HepG2 (cell line): ENCODE measurements at regions not wholly inside any gene's neighbourhood (a gene's known extent, or its start where the extent isn't known, plus 50 kb on each side); places are given as distances from the start of the nearest gene placed in this dataset.

ENCODE experiments used
- ATAC-seq: fragments of 200-7000 bp; cut with Tn5 transposase; 3 replicates; pipeline ENCODE4 v1.9.1; 2020; ENCODE audit warnings: mild to moderate bottlenecking, moderate library complexity
- BruUV-seq: library from RNA; stranded (reverse); fragments of 400-500 nt; replicated peaks from 2 replicates; lab custom pipeline; 2021; lab: Mats Ljungman, UMichigan
- CTCF ChIA-PET: fragments of 300-600 bp; formaldehyde crosslinking; extraction: SDS; loops from one replicate; lab custom pipeline; 2021; ENCODE audit warnings: low total read pairs, inconsistent platforms, low intra/inter-chr PET ratio; lab: Yijun Ruan, JAX
- POLR2A ChIA-PET: fragments of 350-600 bp; sonication (Branson Sonifier 250); formaldehyde crosslinking; loops from one replicate; lab custom pipeline; 2020; ENCODE audit warnings: antibody characterized with exemption, inconsistent platforms; lab: Yijun Ruan, JAX
- DNase-seq: peaks from one replicate; pipeline ENCODE4 v3.0.0-alpha.2; 2015; ENCODE audit warnings: low spot score
- FAIRE-seq: peaks from 3 replicates; lab custom pipeline; 2011; peaks lifted over from hg19 to GRCh38; lab: Jason Lieb, UNC
- H2AFZ ChIP-seq: one replicate; pipeline ENCODE4 v1.6.1; 2011; ENCODE audit warnings: low read length, inconsistent platforms
- H3K27ac ChIP-seq: fragments of 300-600 bp; 3 replicates; pipeline ENCODE4 v1.8.0; 2011; ENCODE audit warnings: mixed run types, mild to moderate bottlenecking, mixed read lengths, low read length, inconsistent platforms; ENCODE audit not compliant: insufficient read depth; ENCODE audit errors: extremely low read length
- H3K27me3 ChIP-seq, 2 experiments: fragments of 200-600 bp in 1 of 2; 2 replicates in 1 of 2; 3 replicates in 1 of 2; pipeline versions ENCODE4 v1.6.0 to v1.8.0; 2011; ENCODE audit warnings: low read length in 2 of 2, mild to moderate bottlenecking in 2 of 2, moderate library complexity in 2 of 2, inconsistent platforms in 1 of 2; ENCODE audit not compliant: insufficient read depth in 2 of 2, control insufficient read depth in 1 of 2
- H3K36me3 ChIP-seq, 2 experiments: fragments of 200-600 bp in 1 of 2; replicated peaks in 1 of 2; 2 replicates in 1 of 2; 3 replicates in 1 of 2; pipeline versions ENCODE4 v1.5.1 to v1.8.0; 2011; ENCODE audit warnings: low read length in 2 of 2, inconsistent platforms in 1 of 2; ENCODE audit not compliant: insufficient read depth in 2 of 2, control insufficient read depth in 1 of 2
- H3K4me1 ChIP-seq: 2 replicates; pipeline ENCODE4 v1.5.1; 2012; ENCODE audit warnings: low read length, inconsistent platforms; ENCODE audit not compliant: insufficient read depth
- H3K4me2 ChIP-seq: 2 replicates; pipeline ENCODE4 v1.6.0; 2011; ENCODE audit warnings: low read depth, low read length, inconsistent platforms
- H3K4me3 ChIP-seq, 3 experiments: fragments of 200-600 bp in 1 of 3; sonication (generic), shearing (Covaris generic) in 1 of 3; replicated peaks in 1 of 3; 2 replicates each; pipeline ENCODE4 v1.5.1; 2011 to 2016; ENCODE audit warnings: low read length in 3 of 3, inconsistent platforms in 2 of 3, low read depth in 2 of 3, mild to moderate bottlenecking in 2 of 3, control low read depth in 1 of 3, mixed read lengths in 1 of 3; ENCODE audit not compliant: insufficient read depth in 1 of 3
- H3K79me2 ChIP-seq: one replicate; pipeline ENCODE4 v1.6.1; 2011; ENCODE audit warnings: low read length, inconsistent platforms; ENCODE audit not compliant: insufficient read depth
- H3K9ac ChIP-seq: 2 replicates; pipeline ENCODE4 v1.6.0; 2011; ENCODE audit warnings: mild to moderate bottlenecking, low read depth, low read length, inconsistent platforms; ENCODE audit not compliant: insufficient read depth
- H3K9me3 ChIP-seq: 2 replicates; pipeline ENCODE4 v1.5.1; 2012; ENCODE audit warnings: mild to moderate bottlenecking, low read length
- H4K20me1 ChIP-seq: 2 replicates; pipeline ENCODE4 v1.6.0; 2011; ENCODE audit warnings: inconsistent platforms, mild to moderate bottlenecking, low read length, moderate library complexity; ENCODE audit not compliant: insufficient read depth
- AKAP8 ChIP-seq: sonication (generic); formaldehyde crosslinking; IDR thresholded peaks from 2 replicates; pipeline ENCODE4 v1.5.1; 2020; ENCODE audit warnings: mild to moderate bottlenecking, missing genetic modification reagents
- MIER2 ChIP-seq: IDR thresholded peaks from 2 replicates; pipeline ENCODE4 v1.6.1; 2016; ENCODE audit warnings: missing biosample characterization, missing genetic modification reagents
- SIN3A ChIP-seq: IDR thresholded peaks from 2 replicates; pipeline ENCODE4 v1.6.1; 2011; ENCODE audit warnings: low read depth, mild to moderate bottlenecking, control low read depth, low read length, borderline replicate concordance
- TBL1XR1 ChIP-seq: fragments of 150-350 bp; IDR thresholded peaks from 2 replicates; pipeline ENCODE4 v1.6.1; 2014; ENCODE audit warnings: borderline replicate concordance, low read length; ENCODE audit not compliant: partially characterized antibody
- U2AF1 ChIP-seq: fragments of 200-400 bp; formaldehyde crosslinking; optimal IDR thresholded peaks from 2 replicates; pipeline ENCODE3; 2017; ENCODE audit warnings: mild to moderate bottlenecking, low read depth, low read length
- ZFP41 ChIP-seq: sonication (generic); formaldehyde crosslinking; IDR thresholded peaks from 2 replicates; pipeline ENCODE4 v1.4.0; 2020; ENCODE audit warnings: mild to moderate bottlenecking, missing genetic modification reagents, borderline replicate concordance
- ZNF101 ChIP-seq: sonication (generic); formaldehyde crosslinking; IDR thresholded peaks from 2 replicates; pipeline ENCODE4 v1.4.0; 2020; ENCODE audit warnings: mild to moderate bottlenecking, low read depth, missing genetic modification reagents, borderline replicate concordance
- ZNF329 ChIP-seq: sonication (generic); formaldehyde crosslinking; IDR thresholded peaks from 2 replicates; pipeline ENCODE4 v1.9.0; 2021; ENCODE audit warnings: low read depth, mild to moderate bottlenecking, missing genetic modification reagents
- ZNF629 ChIP-seq: sonication (generic); formaldehyde crosslinking; conservative IDR thresholded peaks from 2 replicates; pipeline ENCODE4 v1.5.0; 2020; ENCODE audit warnings: missing genetic modification reagents
- WGBS: methylation state at CpG from one replicate; pipeline ENCODE4 v1.1.6; 2017; ENCODE audit warnings: low lambda C conversion rate; 5-methylcytosine and 5-hydroxymethylcytosine counted together
- in situ Hi-C: cut with HindIII; loops from 2 replicates; pipeline ENCODE4 v1.10.0; 2017; ENCODE audit warnings: low pct_unique_long_range_greater_than_20kb; ENCODE audit not compliant: extremely low pct_ligation_motif_present
- intact Hi-C: fragments of 100-400 bp; cut with micrococcal nuclease; formaldehyde crosslinking; loops from one replicate; pipeline ENCODE4 v1.10.0; 2022; ENCODE audit not compliant: unreplicated experiment
- TF ChIP-seq, protein P1 (sequence below): sonication (generic); formaldehyde crosslinking; IDR thresholded peaks from 2 replicates; pipeline ENCODE4 v1.4.0; 2020; ENCODE audit warnings: missing genetic modification reagents
- TF ChIP-seq, protein P2 (sequence below): sonication (generic); formaldehyde crosslinking; IDR thresholded peaks from 2 replicates; pipeline ENCODE4 v1.4.0; 2020; ENCODE audit warnings: missing genetic modification reagents, borderline replicate concordance
- TF ChIP-seq, protein P3 (sequence below): sonication (generic); formaldehyde crosslinking; IDR thresholded peaks from 2 replicates; pipeline ENCODE4 v1.4.0; 2020; ENCODE audit warnings: mild to moderate bottlenecking, missing genetic modification reagents

DNA sequence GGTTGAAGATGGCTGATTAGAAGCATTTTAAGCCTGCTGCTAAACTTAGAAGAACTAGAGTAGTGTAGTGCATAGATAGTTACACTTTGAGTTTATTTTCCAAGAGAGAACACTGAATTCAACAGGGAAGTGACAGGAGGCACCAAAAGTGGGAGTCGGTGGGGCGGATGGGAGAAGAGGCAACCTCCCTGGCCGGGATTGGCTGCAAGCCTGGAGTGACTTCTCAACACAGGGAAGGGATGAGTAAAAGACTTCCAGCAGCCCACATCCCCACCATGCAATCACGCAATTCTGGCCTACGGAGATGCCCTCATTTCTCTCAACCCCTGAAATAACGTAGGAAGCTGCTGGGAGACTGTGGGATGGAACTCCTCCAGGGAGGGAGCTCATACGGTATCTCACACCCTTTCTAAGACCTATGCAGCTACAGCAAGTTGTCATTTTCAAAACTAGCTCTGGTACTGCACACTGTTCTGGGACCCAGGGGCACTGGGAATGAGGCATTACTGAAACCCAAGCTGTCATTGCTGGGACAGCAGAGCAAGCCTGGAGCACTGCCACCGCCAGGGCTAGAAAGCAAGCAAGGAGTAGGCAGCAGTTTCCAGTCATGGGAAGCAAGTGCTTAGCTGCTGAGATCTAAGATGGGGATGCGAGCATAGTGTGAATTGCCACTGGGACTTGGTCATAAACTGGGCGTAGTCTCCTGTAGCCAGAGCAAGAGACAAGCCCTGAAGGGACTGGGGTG is 331.6 kb upstream of the PTGER4 start (continued):
- no peak for TF ChIP-seq AKAP8 (CRISPR knock-in tag)
- TF ChIP-seq U2AF1: no peak
- no peak for TF ChIP-seq ZNF101
- TF ChIP-seq, protein P1, sequence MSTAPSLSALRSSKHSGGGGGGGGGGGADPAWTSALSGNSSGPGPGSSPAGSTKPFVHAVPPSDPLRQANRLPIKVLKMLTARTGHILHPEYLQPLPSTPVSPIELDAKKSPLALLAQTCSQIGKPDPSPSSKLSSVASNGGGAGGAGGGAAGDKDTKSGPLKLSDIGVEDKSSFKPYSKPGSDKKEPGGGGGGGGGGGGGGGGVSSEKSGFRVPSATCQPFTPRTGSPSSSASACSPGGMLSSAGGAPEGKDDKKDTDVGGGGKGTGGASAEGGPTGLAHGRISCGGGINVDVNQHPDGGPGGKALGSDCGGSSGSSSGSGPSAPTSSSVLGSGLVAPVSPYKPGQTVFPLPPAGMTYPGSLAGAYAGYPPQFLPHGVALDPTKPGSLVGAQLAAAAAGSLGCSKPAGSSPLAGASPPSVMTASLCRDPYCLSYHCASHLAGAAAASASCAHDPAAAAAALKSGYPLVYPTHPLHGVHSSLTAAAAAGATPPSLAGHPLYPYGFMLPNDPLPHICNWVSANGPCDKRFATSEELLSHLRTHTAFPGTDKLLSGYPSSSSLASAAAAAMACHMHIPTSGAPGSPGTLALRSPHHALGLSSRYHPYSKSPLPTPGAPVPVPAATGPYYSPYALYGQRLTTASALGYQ: no peak
- no peak for TF ChIP-seq MIER2 (CRISPR knock-in tag)
- TF ChIP-seq, protein P2, sequence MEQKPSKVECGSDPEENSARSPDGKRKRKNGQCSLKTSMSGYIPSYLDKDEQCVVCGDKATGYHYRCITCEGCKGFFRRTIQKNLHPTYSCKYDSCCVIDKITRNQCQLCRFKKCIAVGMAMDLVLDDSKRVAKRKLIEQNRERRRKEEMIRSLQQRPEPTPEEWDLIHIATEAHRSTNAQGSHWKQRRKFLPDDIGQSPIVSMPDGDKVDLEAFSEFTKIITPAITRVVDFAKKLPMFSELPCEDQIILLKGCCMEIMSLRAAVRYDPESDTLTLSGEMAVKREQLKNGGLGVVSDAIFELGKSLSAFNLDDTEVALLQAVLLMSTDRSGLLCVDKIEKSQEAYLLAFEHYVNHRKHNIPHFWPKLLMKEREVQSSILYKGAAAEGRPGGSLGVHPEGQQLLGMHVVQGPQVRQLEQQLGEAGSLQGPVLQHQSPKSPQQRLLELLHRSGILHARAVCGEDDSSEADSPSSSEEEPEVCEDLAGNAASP: no peak
- no peak for TF ChIP-seq ZNF629 (CRISPR knock-in tag)
- TF ChIP-seq TBL1XR1: no peak
- no peak for TF ChIP-seq ZFP41 (CRISPR knock-in tag)
- TF ChIP-seq, all 625 proteins: peak for 0

- Histone ChIP-seq H3K9ac (no peak overlapping the region), H2AFZ (no peak overlapping the region), H3K4me3 (no peak overlapping the region), H3K4me2 (no peak overlapping the region), H3K4me1 (no peaks in the 10 kb centered on the region), H3K79me2 (no peaks in the 10 kb centered on the region), H3K9me3 (peaks cover 10% of the 10 kb centered on the region), H3K36me3 (no peaks in the 10 kb centered on the region), H3K27me3 (no peaks in the 10 kb centered on the region), H4K20me1 (no peaks in the 10 kb centered on the region), H3K27ac (no peak overlapping the region)
- DNase-seq (no peak), FAIRE-seq (no peak), ATAC-seq (no peak)
- ChIA-PET POLR2A (no interaction called here), CTCF (no interaction called here)
- BruUV-seq: no TSS peak
- WGBS: 0% methylated on average over 1 of the region's 1 CpG
- intact Hi-C loops: no loop called here
- in situ Hi-C loops: no loop called here
- TF ChIP-seq ZNF329 (CRISPR knock-in tag) (no peak), TBL1XR1 (no peak), SIN3A (no peak)
- TF ChIP-seq, protein P3, sequence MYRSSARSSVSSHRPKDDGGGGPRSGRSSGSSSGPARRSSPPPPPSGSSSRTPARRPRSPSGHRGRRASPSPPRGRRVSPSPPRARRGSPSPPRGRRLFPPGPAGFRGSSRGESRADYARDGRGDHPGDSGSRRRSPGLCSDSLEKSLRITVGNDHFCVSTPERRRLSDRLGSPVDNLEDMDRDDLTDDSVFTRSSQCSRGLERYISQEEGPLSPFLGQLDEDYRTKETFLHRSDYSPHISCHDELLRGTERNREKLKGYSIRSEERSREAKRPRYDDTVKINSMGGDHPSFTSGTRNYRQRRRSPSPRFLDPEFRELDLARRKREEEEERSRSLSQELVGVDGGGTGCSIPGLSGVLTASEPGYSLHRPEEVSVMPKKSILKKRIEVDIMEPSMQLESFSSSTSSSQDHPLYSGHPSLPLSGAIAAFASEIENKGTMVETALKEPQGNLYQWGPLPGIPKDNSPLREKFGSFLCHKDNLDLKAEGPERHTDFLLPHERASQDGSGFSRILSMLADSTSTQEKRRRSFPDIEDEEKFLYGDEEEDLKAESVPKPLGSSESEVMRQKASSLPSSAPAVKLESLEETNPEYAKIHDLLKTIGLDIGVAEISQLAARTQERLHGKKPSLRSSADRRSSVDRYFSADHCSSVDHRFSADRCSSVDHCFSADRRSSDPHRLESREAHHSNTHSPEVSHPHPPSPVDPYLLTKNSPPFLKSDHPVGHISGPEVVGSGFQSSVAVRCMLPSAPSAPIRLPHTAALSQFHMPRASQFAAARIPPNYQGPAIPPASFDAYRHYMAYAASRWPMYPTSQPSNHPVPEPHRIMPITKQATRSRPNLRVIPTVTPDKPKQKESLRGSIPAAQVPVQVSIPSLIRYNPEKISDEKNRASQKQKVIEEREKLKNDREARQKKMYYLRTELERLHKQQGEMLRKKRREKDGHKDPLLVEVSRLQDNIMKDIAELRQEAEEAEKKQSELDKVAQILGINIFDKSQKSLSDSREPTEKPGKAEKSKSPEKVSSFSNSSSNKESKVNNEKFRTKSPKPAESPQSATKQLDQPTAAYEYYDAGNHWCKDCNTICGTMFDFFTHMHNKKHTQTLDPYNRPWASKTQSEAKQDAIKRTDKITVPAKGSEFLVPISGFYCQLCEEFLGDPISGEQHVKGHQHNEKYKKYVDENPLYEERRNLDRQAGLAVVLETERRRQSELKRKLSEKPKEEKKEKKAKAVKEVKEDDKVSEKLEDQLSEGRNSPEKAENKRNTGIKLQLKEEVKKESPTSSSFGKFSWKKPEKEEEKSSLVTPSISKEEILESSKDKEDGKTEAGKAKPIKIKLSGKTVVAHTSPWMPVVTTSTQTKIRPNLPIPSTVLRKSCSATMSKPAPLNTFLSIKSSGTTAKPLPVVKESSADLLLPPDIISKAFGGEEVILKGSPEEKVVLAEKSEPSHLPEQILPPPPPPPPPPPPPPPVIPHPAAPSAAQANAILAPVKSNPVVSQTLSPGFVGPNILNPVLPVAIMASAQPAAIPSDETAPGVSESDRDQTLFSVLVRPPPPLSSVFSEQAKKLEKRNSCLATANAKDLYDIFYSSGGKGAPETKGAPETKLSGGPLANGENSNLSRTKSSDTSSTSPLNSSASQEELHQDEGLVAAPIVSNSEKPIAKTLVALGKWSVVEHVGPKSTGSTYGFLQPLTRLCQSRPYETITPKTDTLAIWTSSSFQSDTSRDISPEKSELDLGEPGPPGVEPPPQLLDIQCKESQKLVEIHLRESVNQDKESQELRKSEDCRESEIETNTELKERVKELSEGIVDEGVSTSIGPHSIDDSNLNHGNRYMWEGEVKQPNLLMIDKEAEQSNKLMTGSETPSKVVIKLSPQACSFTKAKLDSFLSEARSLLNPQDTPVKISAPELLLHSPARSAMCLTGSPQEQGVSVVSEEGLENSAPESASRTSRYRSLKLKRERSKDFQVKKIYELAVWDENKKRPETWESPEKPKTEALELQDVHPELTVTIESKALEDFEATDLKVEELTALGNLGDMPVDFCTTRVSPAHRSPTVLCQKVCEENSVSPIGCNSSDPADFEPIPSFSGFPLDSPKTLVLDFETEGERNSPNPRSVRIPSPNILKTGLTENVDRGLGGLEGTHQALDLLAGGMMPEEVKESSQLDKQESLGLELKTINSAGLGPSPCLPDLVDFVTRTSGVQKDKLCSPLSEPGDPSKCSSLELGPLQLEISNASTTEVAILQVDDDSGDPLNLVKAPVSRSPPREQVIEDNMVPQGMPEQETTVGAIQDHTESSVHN (CRISPR knock-in tag): no peak
Measured at GRCh38 chr5:40346901-40347300, 332.8 kb upstream of the PTGER4 start.
